Cardiac septum (tissue), 1 donor: ENCODE measurements at regions not wholly inside any gene's neighbourhood (a gene's known extent, or its start where the extent isn't known, plus 50 kb on each side); places are given as distances from the start of the nearest gene placed in this dataset.

ENCODE experiments used
- DNase-seq: peaks from one replicate; pipeline ENCODE4 v3.0.0-alpha.2; 2020; ENCODE audit warnings: low spot score
- intact Hi-C: fragments of 100-400 bp; cut with DNase I; formaldehyde crosslinking; loops from one replicate; pipeline ENCODE4 v1.14.0; 2022
- donor health status: DM: no; HTN: no; CAD: no.

GRCh38 chr20:50294164-50295088 is 103.8 kb downstream of the CEBPB start:
- intact Hi-C loops = no loop called here
- no peak for DNase-seq

GRCh38 chr20:50295345-50295744 is 104.7 kb downstream of the CEBPB start:
- intact Hi-C loops = no loop called here
- no peak for DNase-seq

- DNase-seq = no peak
- intact Hi-C loops = no loop called here
Measured at GRCh38 chr20:50295762-50296449, 105.3 kb downstream of the CEBPB start.

GRCh38 chr20:50296450-50297375 is 106.1 kb downstream of the CEBPB start:
- intact Hi-C loops = no loop called here
- DNase-seq = no peak

GRCh38 chr20:50297498-50298376 is 107.1 kb downstream of the CEBPB start:
- intact Hi-C loops = no loop called here
- DNase-seq = peak; percentile 82

GRCh38 chr20:50298554-50299324 is 108.1 kb downstream of the CEBPB start:
- intact Hi-C loops = no loop called here
- DNase-seq = no peak

GRCh38 chr20:50299325-50299629 is 108.6 kb downstream of the CEBPB start:
- no peak for DNase-seq
- intact Hi-C loops = no loop called here

- intact Hi-C loops = no loop called here
Measured at GRCh38 chr20:50301165-50301564, 110.5 kb downstream of the CEBPB start.

GRCh38 chr20:50301712-50302111 is 111.1 kb downstream of the CEBPB start:
- DNase-seq = no peak
- intact Hi-C loops = no loop called here

More at GRCh38 chr20:50301165-50301564, 110.5 kb downstream of the CEBPB start:
- DNase-seq = no peak

- peak; percentile 62 for DNase-seq
- intact Hi-C loops = no loop called here
Measured at GRCh38 chr20:50302341-50303057, 111.9 kb downstream of the CEBPB start.

- intact Hi-C loops = no loop called here
- peak; percentile 85 for DNase-seq
Measured at GRCh38 chr20:50303573-50304500, 113.2 kb downstream of the CEBPB start.

- intact Hi-C loops = no loop called here
- DNase-seq = peak; percentile 77
Measured at GRCh38 chr20:50304501-50304856, 113.8 kb downstream of the CEBPB start.

GRCh38 chr20:50304923-50305635 is 114.4 kb downstream of the CEBPB start:
- intact Hi-C loops = loop anchor here (5.0 kb wide), 2 partner anchors 113 to 157 kb away; partner anchors contain the start of gene CEBPB
- peak; percentile 87 for DNase-seq

GRCh38 chr20:50305636-50306477 is 115.2 kb downstream of the CEBPB start:
- intact Hi-C loops = loop anchor here (5.0 kb wide), 2 partner anchors 114 to 156 kb away; partner anchors contain the start of gene CEBPB
- no peak for DNase-seq
